Motor neuron (in vitro differentiated cells): ENCODE measurements at regions not wholly inside any gene's neighbourhood (a gene's known extent, or its start where the extent isn't known, plus 50 kb on each side); places are given as distances from the start of the nearest gene placed in this dataset.

Experiments
- ATAC-seq, 8 experiments: fragments of 200-7000 bp; cut with Tn5 transposase; replicated peaks in 6 of 8; 2 replicates each; pipeline ENCODE4 v1.8.0; 2021; ENCODE audit warnings: mild to moderate bottlenecking in 8 of 8, moderate library complexity in 8 of 8
- H3K27ac ChIP-seq, 2 donors: fragments of 250-450 bp; sonication (Bioruptor Pico); 2 replicates each; pipeline ENCODE4 v1.9.0; 2021; ENCODE audit warnings: antibody characterized with exemption in 2 of 2, mild to moderate bottlenecking in 2 of 2, moderate library complexity in 1 of 2
- H3K4me1 ChIP-seq, 2 donors: fragments of 250-450 bp; sonication (Bioruptor Pico); replicated peaks in 1 of 2; 2 replicates each; pipeline ENCODE4 v1.6.1; 2021; ENCODE audit warnings: antibody characterized with exemption in 2 of 2, mild to moderate bottlenecking in 2 of 2, moderate library complexity in 1 of 2
- H3K4me3 ChIP-seq, 5 donors: fragments of 250-450 bp; sonication (Bioruptor Pico); 2 replicates each; pipeline ENCODE4 v1.9.0; 2021; ENCODE audit warnings: antibody characterized with exemption in 5 of 5, mild to moderate bottlenecking in 5 of 5, moderate library complexity in 4 of 5
- WGBS, 10 experiments: fragments of 450-650 bp; shearing (Covaris generic); methylation state at CpG; one replicate each; pipeline ENCODE4 v1.0.0; 2022; 5-methylcytosine and 5-hydroxymethylcytosine counted together
- in situ Hi-C, 9 experiments: fragments of 400-800 bp; cut with MboI; loops; one replicate each; pipeline ENCODE4 v1.15.0; 2021; ENCODE audit warnings: low sequenced_read_pairs in 9 of 9, low pct_unique_long_range_greater_than_20kb in 2 of 9; ENCODE audit not compliant: unreplicated experiment in 9 of 9

DNA sequence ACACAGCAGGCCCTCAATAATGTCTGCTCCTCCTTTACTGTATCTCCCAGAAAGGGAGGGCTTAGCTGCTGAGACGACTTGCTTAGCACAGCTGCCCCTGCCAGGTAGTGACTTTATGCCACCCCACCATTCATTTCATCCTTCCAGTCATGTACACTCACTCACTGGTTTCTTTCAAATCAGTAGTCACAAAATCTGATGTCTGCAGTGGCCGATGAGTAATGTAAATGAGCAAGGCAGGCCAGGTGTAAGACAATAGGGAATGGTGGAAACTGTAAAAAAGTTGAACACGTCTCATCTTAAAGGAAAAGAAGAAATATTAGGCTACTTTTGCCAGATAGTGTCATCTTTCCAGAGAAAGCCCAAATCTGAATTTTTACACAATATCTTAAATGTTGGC, 207.6 kb upstream of the PRICKLE2 start:
- no peak overlapping the region for H3K4me3 ChIP-seq
- peaks cover 4 to 7% of the 10 kb centered on the region in 2 donors for H3K4me1 ChIP-seq
- no peak for ATAC-seq
- in situ Hi-C loops, result no loop called here
- H3K27ac ChIP-seq, result no peak overlapping the region
- WGBS, 10 experiments, result 61 to 100% (median 86%) methylated on average over 1 to 3 of the region's 3 CpGs; no CpG with 5 or more reads in 3 of the 10 experiments

DNA sequence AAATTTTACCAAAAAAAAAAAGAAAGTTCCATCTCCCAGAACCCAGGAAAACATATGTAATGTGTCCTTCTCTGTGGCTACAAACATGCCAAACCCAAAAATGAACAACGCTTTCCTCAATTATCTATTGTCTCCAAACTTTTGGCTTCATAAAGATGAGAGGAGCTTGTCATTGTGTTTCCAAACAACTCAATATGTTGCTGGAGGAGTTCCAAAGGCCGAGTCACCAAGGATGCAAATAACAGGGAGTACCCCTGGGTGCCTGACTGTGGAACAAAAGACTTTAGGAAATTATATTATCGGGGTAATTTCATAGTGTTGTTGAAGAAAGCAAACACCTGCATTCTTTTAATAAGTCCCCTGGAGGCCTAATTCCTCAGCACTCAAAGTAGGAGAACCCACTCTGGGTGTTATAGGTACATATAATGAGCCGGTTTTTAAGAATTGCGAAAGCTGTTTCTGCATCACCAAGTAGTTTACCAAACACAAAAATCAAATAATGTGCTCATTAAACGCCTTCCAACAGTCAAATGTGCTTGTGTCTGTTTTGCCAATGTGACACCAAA, 206.3 kb upstream of the PRICKLE2 start:
- 45 to 100% (median 69%) methylated on average over 2 to 6 of the region's 6 CpGs for WGBS, 10 experiments
- no peak for ATAC-seq
- in situ Hi-C loops, result no loop called here
- peaks cover 0 to 4% of the 10 kb centered on the region in 2 donors for H3K4me1 ChIP-seq
- H3K27ac ChIP-seq, result no peak overlapping the region
- no peak overlapping the region for H3K4me3 ChIP-seq

DNA sequence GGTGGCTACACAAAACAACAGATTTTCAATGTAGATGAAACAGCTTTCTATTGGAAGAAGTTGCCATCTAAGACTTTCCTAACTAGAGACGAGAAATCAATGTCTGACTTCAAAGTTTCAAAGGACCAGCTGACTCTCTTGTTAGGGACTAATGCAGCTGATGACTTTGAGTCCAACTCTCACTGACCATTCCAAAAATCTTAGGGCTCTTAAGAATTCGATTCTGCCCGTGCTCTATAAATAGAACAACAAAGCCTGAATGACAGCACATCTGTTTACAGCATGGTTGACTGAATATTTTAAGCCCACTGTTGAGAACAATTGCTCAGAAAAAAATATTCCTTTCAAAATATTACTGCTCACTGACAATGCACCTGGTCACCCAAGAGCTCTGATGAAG, 202.4 kb upstream of the PRICKLE2 start:
- ATAC-seq, result no peak

DNA sequence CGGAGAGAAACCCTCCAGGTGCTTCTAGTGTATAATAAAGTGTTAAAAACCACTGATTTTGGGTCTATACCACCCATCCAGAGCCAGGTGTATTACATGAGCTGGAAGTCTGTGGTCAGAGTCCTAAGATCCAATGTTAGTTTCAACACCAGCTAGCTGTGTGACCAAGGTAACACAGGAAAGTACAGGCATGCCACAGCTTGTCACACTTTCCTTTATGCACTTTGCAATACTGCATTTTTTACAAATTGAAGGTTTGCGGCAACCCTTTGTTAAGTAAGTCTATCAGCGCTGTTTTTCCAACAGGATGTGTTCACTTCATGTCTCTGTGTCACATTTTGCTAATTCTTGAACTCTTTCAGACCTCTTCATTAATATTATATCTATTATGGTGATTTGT, 201.3 kb upstream of the PRICKLE2 start:
- 56 to 100% (median 92%) methylated on average over 1 to 3 of the region's 3 CpGs; no CpG with 5 or more reads in 3 of the 10 experiments for WGBS, 10 experiments
- Histone ChIP-seq H3K4me1 (peaks cover 0 to 4% of the 10 kb centered on the region in 2 donors), H3K27ac (no peak overlapping the region), H3K4me3 (no peak overlapping the region)
- no peak for ATAC-seq
- in situ Hi-C loops, result no loop called here

More for the DNA sequence above, 202.4 kb upstream of the PRICKLE2 start:
- WGBS, 10 experiments, result 0 to 87% (median 66%) methylated on average over 1 to 3 of the region's 3 CpGs; no CpG with 5 or more reads in 2 of the 10 experiments
- in situ Hi-C loops, result no loop called here
- Histone ChIP-seq H3K4me1 (peaks cover 0 to 4% of the 10 kb centered on the region in 2 donors), H3K4me3 (no peak overlapping the region), H3K27ac (no peak overlapping the region)

DNA sequence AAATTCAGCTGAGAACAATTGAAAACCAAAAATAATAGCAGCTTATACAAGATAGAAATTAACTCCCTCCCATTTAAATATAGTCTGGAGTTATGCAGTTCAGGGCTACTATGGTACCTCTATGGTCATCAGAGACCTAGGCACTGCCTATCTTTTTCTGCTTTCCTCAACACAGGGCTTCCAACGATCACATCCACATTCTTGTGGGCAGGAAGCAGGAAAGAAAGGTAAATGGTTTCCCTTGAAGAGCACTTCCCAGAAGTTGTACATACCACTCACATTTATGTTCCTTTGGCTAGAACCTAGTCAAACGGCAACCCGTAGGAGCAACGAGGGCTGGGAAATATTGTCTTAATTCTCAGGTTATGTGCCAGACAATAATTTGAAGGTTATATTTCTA, 197.7 kb upstream of the PRICKLE2 start:
- no peak overlapping the region for H3K27ac ChIP-seq
- in situ Hi-C loops, result no loop called here
- H3K4me1 ChIP-seq, result peaks cover 0 to 2% of the 10 kb centered on the region in 2 donors
- no peak overlapping the region for H3K4me3 ChIP-seq
- WGBS, 10 experiments, result 0 to 86% (median 82%) methylated on average over 1 to 4 of the region's 4 CpGs; no CpG with 5 or more reads in 1 of the 10 experiments
- no peak for ATAC-seq

DNA sequence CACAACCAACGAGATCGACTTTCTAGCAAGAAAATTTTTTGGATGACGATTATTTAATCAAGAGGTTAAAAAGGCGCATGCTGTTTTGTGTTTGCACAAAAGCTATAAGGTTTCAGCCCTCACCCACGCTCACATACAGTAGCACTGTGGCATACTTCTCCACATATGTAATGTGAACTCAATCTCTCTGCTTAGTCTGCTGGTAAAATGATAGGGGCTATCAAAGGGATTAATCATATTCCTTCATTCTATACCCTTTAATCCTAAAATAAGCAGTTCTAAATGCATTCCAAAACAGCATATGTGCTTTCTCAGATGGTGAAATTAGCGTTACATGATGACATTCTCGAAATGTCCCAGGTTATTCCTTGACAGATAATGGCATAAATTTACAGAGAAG, 196.9 kb upstream of the PRICKLE2 start:
- Histone ChIP-seq H3K4me3 (no peak overlapping the region), H3K27ac (no peak overlapping the region), H3K4me1 (peaks cover 0 to 7% of the 10 kb centered on the region in 2 donors)
- in situ Hi-C loops, result no loop called here
- ATAC-seq, result no peak
- 44 to 100% (median 74%) methylated on average over 1 to 7 of the region's 7 CpGs for WGBS, 10 experiments

DNA sequence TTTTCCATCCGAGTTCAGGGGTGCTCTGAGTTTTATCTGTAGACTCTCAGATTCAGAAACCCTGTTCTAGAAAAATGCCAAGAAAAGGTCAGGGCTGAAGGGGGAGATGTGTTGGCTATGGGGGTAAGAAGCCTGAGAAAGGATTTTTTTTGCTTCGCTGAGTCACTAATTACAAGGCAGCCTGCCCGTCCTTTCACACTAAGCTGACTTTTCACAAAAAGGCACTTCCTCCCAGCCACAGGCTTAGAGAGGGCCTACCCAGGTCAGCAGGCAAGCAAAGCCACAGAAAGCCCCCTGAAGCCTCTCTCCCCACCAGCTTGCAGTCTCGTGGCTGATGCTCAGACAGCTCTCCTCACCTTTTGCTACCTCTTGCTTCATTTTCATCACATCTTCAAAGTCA, 192.6 kb upstream of the PRICKLE2 start:
- ATAC-seq, result peak in 5 of 8 experiments; percentile 59 to 76 (median 61)
- in situ Hi-C loops, result no loop called here
- Histone ChIP-seq H3K4me1 (peaks cover 0 to 7% of the 10 kb centered on the region in 2 donors), H3K27ac (no peak overlapping the region), H3K4me3 (no peak overlapping the region)
- WGBS, 10 experiments, result 14 to 55% (median 20%) methylated on average over 1 to 4 of the region's 4 CpGs; no CpG with 5 or more reads in 3 of the 10 experiments

DNA sequence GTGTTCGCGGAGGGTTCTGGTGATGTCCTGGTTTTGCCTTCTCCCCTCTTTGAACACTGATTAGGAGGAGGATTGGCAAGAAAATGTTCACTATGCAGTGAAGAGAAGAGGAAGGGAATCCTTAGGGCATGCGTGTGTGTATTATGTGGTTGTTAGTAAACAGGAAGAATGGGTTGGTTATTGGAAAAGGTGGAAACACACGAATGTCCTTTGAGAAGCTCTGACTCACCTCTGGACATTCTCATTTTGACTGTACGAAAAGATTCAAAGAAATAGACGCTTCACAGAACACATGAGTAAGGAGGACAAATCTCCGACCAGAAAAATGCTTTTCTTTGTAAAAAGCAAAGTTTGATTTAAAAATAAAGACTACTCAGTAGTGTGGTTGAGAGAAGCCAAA, 188.8 kb upstream of the PRICKLE2 start:
- WGBS, 10 experiments, result 80 to 100% (median 92%) methylated on average over 1 to 7 of the region's 7 CpGs
- Histone ChIP-seq H3K27ac (no peak overlapping the region), H3K4me3 (no peak overlapping the region), H3K4me1 (peaks cover 3 to 7% of the 10 kb centered on the region in 2 donors)
- no peak for ATAC-seq
- in situ Hi-C loops, result no loop called here

DNA sequence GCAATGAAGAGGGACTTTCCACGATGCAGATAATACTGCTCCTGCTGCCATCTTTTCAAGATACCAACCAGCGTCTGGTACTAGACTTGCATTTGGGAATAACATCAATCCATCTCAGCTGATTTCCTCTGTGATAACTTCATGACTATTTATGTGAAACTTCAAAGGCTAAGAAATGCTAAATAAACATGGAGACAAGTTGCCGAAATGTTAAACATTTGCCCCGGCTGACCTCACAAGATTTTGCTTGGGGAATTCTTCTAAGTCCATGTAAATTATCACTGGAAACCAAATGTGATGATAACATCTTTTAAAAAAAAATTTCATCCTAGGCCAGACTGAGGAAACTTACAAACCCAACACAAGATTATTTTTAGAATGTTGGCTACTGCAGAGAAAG, 185.8 kb upstream of the PRICKLE2 start:
- no peak overlapping the region for H3K4me3 ChIP-seq
- peaks cover 3 to 5% of the 10 kb centered on the region in 2 donors for H3K4me1 ChIP-seq
- no peak overlapping the region for H3K27ac ChIP-seq
- 58 to 89% (median 81%) methylated on average over 2 to 4 of the region's 4 CpGs; no CpG with 5 or more reads in 2 of the 10 experiments for WGBS, 10 experiments
- in situ Hi-C loops, result no loop called here
- ATAC-seq, result no peak

DNA sequence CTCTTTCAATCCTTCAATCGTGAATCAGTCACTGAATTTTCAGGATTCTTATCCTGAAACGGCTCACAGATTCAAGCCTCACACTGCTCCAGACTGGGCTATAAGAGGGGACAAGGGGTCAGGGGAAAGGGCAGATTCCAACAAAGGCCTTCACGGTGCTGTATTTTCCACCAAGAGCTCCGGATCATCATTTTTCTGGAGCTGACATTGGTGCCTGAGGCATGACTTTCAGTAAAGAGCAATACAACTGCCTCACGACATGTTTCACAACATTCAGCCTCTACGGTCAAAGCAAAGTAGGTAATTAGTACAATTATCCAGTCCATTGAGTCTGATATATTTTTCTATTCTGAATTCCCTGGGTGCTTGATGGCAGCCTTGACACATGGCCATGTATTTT, 185.0 kb upstream of the PRICKLE2 start:
- 0 to 76% (median 43%) methylated on average over 1 to 6 of the region's 6 CpGs; no CpG with 5 or more reads in 1 of the 10 experiments for WGBS, 10 experiments
- peaks cover 3 to 5% of the 10 kb centered on the region in 2 donors for H3K4me1 ChIP-seq
- no peak overlapping the region for H3K27ac ChIP-seq
- in situ Hi-C loops, result no loop called here
- H3K4me3 ChIP-seq, result no peak overlapping the region
- no peak for ATAC-seq

DNA sequence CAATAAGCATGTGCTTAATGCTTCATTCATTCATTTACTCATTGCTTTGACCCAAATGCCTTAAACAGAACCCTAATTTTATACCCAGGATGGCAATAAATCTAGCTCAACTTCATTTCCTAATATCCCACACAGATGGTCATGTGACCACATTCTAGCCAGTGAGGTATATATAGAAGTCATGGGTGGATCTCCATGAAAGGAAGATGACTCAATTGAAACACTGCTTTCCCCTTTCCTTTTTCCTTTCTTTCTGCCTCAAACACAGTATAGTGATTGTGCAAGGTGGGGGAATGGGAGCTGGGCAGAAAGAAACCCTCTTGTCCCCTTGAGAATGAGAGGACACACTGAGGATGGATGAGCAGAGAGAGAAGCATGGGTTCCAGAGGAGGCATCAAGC, 183.5 kb upstream of the PRICKLE2 start:
- in situ Hi-C loops, result no loop called here
- no peak overlapping the region for H3K27ac ChIP-seq
- no peak overlapping the region for H3K4me3 ChIP-seq
- peaks cover 3 to 5% of the 10 kb centered on the region in 2 donors for H3K4me1 ChIP-seq
- ATAC-seq, result peak in 2 of 8 experiments; percentile 36 to 40

DNA sequence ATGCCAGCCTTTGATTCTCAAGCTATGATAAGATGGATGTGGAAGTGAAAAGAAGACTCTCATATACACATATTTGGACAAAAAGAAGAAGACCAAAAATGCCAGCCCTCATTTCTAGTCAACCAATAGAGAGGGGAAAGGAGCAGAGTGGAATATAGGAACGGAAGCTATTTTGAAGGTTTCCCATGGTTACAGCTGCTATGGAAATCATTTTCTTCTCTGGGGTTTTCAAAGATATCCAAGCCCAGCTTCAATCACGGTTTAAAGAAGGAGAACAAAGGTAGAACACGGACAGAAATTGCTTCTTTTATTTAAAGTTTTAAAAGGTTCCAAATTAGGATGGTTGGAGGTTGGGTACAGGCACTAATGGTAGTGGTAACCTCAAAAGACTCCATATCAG, 181.0 kb upstream of the PRICKLE2 start:
- in situ Hi-C loops, result no loop called here
- Histone ChIP-seq H3K27ac (no peak overlapping the region), H3K4me3 (no peak overlapping the region), H3K4me1 (peaks cover 3 to 5% of the 10 kb centered on the region in 2 donors)
- peak in 1 of 8 experiments; percentile 52 for ATAC-seq
- 13 to 100% (median 43%) methylated on average over 1 to 3 of the region's 3 CpGs; no CpG with 5 or more reads in 1 of the 10 experiments for WGBS, 10 experiments

DNA sequence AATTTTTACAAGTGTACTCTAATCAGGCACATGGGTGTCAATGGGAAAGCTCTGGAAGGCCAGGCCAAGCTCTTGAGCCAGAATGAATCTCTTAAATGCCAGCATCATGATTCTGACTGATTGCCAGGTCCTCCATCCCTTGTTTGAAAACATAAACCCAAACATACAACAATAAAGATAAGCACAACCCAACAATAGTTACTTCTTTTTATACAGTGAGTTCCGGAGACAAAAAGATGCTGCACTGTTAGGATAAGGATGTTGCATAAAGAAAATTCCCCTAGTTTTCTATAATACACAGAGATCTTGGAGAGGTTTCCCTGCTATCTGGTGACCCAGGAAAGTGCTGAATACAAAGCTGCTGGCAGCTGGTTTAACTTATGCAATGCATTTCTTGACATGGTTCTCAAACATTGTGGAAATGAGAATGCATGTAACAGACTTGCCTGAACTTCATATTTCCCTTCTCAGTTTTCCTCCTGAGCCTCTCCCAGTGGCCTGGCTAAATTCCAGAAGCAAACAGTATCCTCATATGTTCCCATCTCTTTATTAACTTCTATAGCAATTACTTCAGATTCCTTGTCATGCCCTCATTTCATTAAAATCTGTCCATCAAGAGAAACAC, 180.1 kb upstream of the PRICKLE2 start:
- 83 to 100% (median 100%) methylated on average over 1 of the region's 1 CpG; no CpG with 5 or more reads in 1 of the 10 experiments for WGBS, 10 experiments
- H3K4me1 ChIP-seq, result peaks cover 3 to 5% of the 10 kb centered on the region in 2 donors
- H3K4me3 ChIP-seq, result no peak overlapping the region
- no peak overlapping the region for H3K27ac ChIP-seq
- ATAC-seq, result peak in 3 of 8 experiments; percentile 12 to 53 (median 33)
- in situ Hi-C loops, result no loop called here

DNA sequence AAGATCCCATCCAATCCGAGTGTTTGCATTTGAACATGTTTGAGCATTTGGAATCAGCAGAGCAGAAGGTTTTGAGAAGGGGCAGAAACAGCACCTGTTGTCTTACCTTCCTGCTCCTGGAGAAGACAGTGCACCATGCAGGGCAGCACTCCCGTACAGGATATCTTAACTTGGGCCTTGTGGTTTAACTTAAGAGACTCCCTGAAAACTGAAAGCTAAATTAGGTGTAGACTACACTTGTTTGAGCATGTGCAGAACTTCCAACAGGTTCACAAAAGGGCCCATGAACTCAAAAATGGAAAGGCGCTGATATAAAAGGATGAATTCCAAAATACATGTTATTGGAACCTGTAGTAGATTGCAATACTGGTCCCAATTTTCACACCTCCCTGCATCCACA, 175.4 kb upstream of the PRICKLE2 start:
- WGBS, 10 experiments, result 33 to 100% (median 85%) methylated on average over 1 to 3 of the region's 3 CpGs; no CpG with 5 or more reads in 2 of the 10 experiments
- no peak overlapping the region for H3K27ac ChIP-seq
- no peak for ATAC-seq
- in situ Hi-C loops, result no loop called here
- H3K4me1 ChIP-seq, result peaks cover 17 to 30% of the 10 kb centered on the region in 2 donors
- no peak overlapping the region for H3K4me3 ChIP-seq
